Pancreas (tissue), 10 donors: ENCODE measurements at regions not wholly inside any gene's neighbourhood (a gene's known extent, or its start where the extent isn't known, plus 50 kb on each side); places are given as distances from the start of the nearest gene placed in this dataset.

ENCODE experiments used
- ATAC-seq, 4 donors: fragments of 200-7000 bp; cut with Tn5 transposase; one replicate each; pipeline versions ENCODE4 v1.8.0 to v1.9.1; 2020; ENCODE audit warnings: mild to moderate bottlenecking in 4 of 4, moderate library complexity in 4 of 4
- DNase-seq, 6 donors: peaks; one replicate each; pipeline ENCODE4 v3.0.0-alpha.2; 2020
- FAIRE-seq: peaks from 2 replicates; lab custom pipeline; 2012; peaks lifted over from hg19 to GRCh38; lab: Jason Lieb, UNC
- H3K27ac ChIP-seq, 4 donors: fragments of 200-600 bp; sonication (generic); 1 replicate in 3 of 4; 2 replicates in 1 of 4; pipeline versions ENCODE4 v1.5.0 to v1.8.0; 2020
- H3K27me3 ChIP-seq, 4 donors: fragments of 200-600 bp; one replicate each; pipeline ENCODE4 v1.8.0; 2021
- H3K36me3 ChIP-seq, 3 donors: fragments of 200-600 bp; sonication (generic) in 1 of 3; one replicate each; pipeline versions ENCODE4 v1.5.0 to v1.8.0; 2020 to 2021
- H3K4me1 ChIP-seq, 3 donors: fragments of 200-600 bp; one replicate each; pipeline ENCODE4 v1.8.0; 2021
- H3K4me3 ChIP-seq, 4 donors: fragments of 200-600 bp; sonication (generic) in 2 of 4; one replicate each; pipeline versions ENCODE4 v1.5.0 to v1.8.0; 2020 to 2021
- H3K9me3 ChIP-seq, 4 donors: fragments of 200-600 bp; one replicate each; pipeline ENCODE4 v1.8.0; 2021
- CTCF ChIP-seq, 4 donors: fragments of 200-600 bp; sonication (generic) in 3 of 4; IDR thresholded peaks; one replicate each; pipeline versions ENCODE4 v1.5.0 to v1.8.0; 2021; ENCODE audit warnings: antibody characterized with exemption in 4 of 4
- WGBS, 2 donors: extraction: QIAGEN DNeasy Blood & Tissue Kit; methylation state at CpG; one replicate each; pipeline ENCODE4 v1.1.7; 2013; 5-methylcytosine and 5-hydroxymethylcytosine counted together
- intact Hi-C, 3 donors: fragments of 100-400 bp; cut with DNase I; formaldehyde crosslinking; loops; one replicate each; pipeline versions ENCODE4 v1.11.1 to v1.14.2; 2022
- donor health status: healthy with polysubstance abuse.
- donor health status: DM: no; HTN: no; CAD: no; lungs with moderate emphysema.
- donor health status: DM: no; HTN: no; CAD: no.
- donor health status: control.
- donor health status: control.
- donor health status: Bipolar disorder and iron deficiency.
- donor health status: DM: yes; HTN: yes; CAD: no.
- donor health status: DM: no; HTN: no; CAD: no.
- donor health status: DM: no; HTN: no; CAD: no.
- donor health status: DM: yes; HTN: yes; CAD: no.

- FAIRE-seq = no peak
- H3K36me3 ChIP-seq = no peaks in the 10 kb centered on the region
- TF ChIP-seq CTCF (IDR thresholded peaks at IDR 0.05) = no peak
- WGBS, 2 donors = 75% methylated on average over 4 of the region's 4 CpGs; no CpG with 5 or more reads in 1 of the 2 donors
- no peak overlapping the region for H3K4me3 ChIP-seq
- H3K27ac ChIP-seq = no peak overlapping the region
- no peak for DNase-seq
- no peak for ATAC-seq
- H3K4me1 ChIP-seq = no peaks in the 10 kb centered on the region
- no peaks in the 10 kb centered on the region for H3K27me3 ChIP-seq
- intact Hi-C loops = no loop called here
- H3K9me3 ChIP-seq = no peaks in the 10 kb centered on the region
Observed at GRCh38 chrY:8064500-8064899, 1152.9 kb upstream of the AMELY start.

GRCh38 chrY:8063973-8064372 lies 1152.4 kb upstream of the AMELY start:
- Histone ChIP-seq H3K4me1 (no peaks in the 10 kb centered on the region), H3K9me3 (no peaks in the 10 kb centered on the region), H3K4me3 (no peak overlapping the region), H3K36me3 (no peaks in the 10 kb centered on the region), H3K27ac (no peak overlapping the region), H3K27me3 (no peaks in the 10 kb centered on the region)
- DNase-seq (no peak), FAIRE-seq (no peak), ATAC-seq (no peak)
- intact Hi-C loops = no loop called here
- 90% methylated on average over 2 of the region's 2 CpGs; no CpG with 5 or more reads in 1 of the 2 donors for WGBS, 2 donors
- TF ChIP-seq CTCF (IDR thresholded peaks at IDR 0.05) = no peak

- intact Hi-C loops = no loop called here
- no peaks in the 10 kb centered on the region for H3K9me3 ChIP-seq
- H3K36me3 ChIP-seq = no peaks in the 10 kb centered on the region
- no peak for ATAC-seq
- DNase-seq = no peak
- WGBS, 2 donors = 94% methylated on average over 2 of the region's 2 CpGs; no CpG with 5 or more reads in 1 of the 2 donors
- no peak for FAIRE-seq
- no peak overlapping the region for H3K4me3 ChIP-seq
- no peak for TF ChIP-seq CTCF (IDR thresholded peaks at IDR 0.05)
- H3K27ac ChIP-seq = no peak overlapping the region
- no peaks in the 10 kb centered on the region for H3K27me3 ChIP-seq
- no peaks in the 10 kb centered on the region for H3K4me1 ChIP-seq
Observed at GRCh38 chrY:8058613-8059012, 1147.1 kb upstream of the AMELY start.

- Histone ChIP-seq H3K36me3 (no peaks in the 10 kb centered on the region), H3K9me3 (no peaks in the 10 kb centered on the region), H3K27me3 (no peaks in the 10 kb centered on the region), H3K27ac (no peak overlapping the region), H3K4me3 (no peak overlapping the region), H3K4me1 (no peaks in the 10 kb centered on the region)
- ATAC-seq (no peak), FAIRE-seq (no peak), DNase-seq (no peak)
- no peak for TF ChIP-seq CTCF (IDR thresholded peaks at IDR 0.05)
- intact Hi-C loops = no loop called here
- 91% methylated on average over 1 of the region's 1 CpG; no CpG with 5 or more reads in 1 of the 2 donors for WGBS, 2 donors
Observed at GRCh38 chrY:8051340-8051739, 1139.8 kb upstream of the AMELY start.

- FAIRE-seq = no peak
- no peak for ATAC-seq
- TF ChIP-seq CTCF (IDR thresholded peaks at IDR 0.05) = no peak
- intact Hi-C loops = no loop called here
- Histone ChIP-seq H3K27ac (no peak overlapping the region), H3K4me1 (no peaks in the 10 kb centered on the region), H3K36me3 (no peaks in the 10 kb centered on the region), H3K4me3 (no peak overlapping the region), H3K27me3 (no peaks in the 10 kb centered on the region), H3K9me3 (no peaks in the 10 kb centered on the region)
- DNase-seq = no peak
- 86% methylated on average over 1 of the region's 1 CpG; no CpG with 5 or more reads in 1 of the 2 donors for WGBS, 2 donors
Observed at GRCh38 chrY:8041238-8041637, 1129.7 kb upstream of the AMELY start.
